Stimulated activated CD4-positive, alpha-beta T cell treated with anti-CD3 and anti-CD28 coated beads, Interleukin-15, amount 100 ng/mL, for 24 hours (primary cell): ENCODE measurements at regions not wholly inside any gene's neighbourhood (a gene's known extent, or its start where the extent isn't known, plus 50 kb on each side); places are given as distances from the start of the nearest gene placed in this dataset.

Experiments
- DNase-seq: peaks from one replicate; pipeline ENCODE4 v3.0.0-alpha.2; 2020

DNA sequence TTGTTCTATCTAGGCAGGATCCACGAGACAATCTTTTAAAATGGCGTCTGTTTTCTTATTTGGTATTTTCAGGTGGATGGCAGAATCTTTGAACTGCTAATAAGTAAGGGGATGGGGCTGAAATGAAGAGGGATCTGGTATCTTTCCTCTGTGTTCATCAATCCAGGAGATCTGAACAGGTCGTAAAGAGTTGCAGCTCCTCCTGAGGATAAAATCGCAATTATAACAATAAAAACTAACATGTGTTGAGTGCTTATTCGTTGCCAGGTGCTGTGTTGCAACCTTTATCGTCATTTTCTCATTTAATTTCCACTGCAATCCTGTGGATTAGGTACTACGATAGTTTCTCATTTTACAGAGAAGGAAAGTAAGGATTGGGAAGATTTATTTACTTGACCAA lies 134.6 kb upstream of the DPYD start:
- no peak for DNase-seq

- DNase-seq = no peak
Observed at GRCh38 chr1:98054786-98055185, 134.0 kb upstream of the DPYD start.

DNA sequence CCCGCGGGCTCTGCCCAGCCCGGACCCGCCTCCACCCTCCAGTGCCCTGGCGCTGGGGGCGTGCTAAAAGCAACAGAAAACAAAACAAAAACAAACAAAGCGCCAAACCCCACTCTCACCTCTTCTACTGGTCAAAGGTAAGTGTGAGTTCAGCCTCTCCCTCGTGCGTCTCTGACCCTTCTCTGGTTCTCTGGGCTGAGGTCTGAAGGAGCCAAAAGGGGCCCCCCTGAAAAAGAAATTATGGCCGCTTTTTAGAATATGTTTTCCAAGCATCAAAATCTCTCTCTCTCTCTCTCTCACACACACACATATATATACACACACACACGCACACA lies 133.5 kb upstream of the DPYD start:
- no peak for DNase-seq

DNA sequence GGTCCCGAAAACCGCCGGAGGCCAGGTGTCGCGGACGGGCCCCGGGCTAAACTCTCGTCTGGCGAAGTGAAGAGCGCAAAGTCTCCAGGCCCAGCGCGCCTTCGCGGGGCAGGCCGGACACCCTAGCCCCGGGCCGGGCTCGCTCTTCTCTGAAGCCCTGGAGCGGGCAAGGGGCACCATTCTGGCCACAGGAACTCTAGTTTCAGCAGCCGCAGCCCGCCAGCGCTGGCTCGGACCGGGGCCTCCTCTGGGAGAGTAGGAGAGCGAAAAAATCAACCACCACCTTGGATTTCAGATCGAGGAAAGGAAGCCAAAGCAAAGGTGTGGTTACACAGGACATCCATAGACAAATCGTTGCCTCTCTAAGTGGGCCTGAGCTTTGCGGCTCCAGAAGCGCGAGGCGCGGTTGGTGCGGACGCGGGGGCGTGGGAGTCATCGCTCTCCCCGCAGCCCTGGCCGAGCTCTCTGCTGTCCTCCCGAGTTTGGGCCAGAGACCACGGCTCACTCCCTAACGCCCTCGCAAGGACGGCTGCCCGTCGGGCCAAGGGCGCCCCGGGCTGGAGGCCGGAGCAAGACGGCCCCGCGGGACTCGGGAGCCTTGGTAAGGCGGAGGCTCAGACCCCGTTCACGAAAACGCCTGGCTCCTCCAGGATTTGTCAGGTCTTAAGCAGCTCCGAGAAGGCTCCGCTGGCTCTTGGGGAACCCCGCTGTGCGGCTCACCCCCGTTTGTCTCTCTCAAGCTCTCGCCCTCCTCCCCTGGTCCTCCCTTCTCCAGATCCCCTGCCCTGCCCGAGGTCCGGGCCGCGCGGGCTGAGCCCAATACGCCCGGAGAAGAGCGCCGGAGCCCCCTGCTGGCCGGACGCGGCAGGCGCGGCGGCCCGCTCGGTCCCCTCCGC lies 132.9 kb upstream of the DPYD start:
- DNase-seq = peak; percentile 72

- DNase-seq = peak; percentile 77
Observed at GRCh38 chr1:98051065-98051675, 130.3 kb upstream of the DPYD start.

GRCh38 chr1:98049370-98050135 lies 128.7 kb upstream of the DPYD start:
- DNase-seq = peak; percentile 14

- no peak for DNase-seq
Observed at GRCh38 chr1:98048751-98049325, 128.0 kb upstream of the DPYD start.

DNA sequence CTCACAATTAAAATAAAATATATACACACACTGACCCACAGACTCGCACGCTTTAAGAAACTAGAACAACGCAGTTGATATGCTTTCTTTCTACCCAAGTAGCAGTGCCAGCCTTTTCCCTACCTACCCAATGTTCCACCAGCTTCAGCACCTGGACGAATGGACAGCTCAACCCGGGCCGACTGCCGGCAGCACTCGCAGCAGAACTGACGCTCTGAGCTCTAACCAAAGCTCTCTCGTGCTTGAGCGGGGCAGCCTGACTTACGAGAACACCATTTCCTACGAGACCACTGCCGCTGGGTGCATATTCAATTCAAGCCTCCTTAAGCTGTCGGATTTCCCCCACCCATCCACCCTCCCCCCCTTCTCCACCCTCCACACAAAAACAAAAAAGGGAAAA lies 127.4 kb upstream of the DPYD start:
- peak; percentile 80 for DNase-seq

DNA sequence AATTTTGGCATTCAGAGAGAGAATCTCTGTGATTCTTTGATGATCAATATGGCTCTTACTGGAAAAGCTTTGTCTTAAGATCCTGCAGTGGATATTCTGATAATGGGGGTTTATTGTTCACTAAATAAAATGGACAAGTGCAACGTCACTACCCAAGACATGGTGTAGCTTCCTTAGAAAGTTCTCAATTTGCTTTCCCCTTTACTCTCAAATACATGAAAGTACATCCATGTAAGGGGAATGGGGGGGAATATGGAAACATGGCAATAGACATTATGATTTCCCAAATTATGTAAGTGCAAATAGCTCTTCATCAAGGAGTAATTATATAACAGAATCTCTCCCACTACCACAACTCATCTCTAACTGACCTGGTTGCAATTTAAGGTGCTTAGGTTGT lies 126.3 kb upstream of the DPYD start:
- no peak for DNase-seq

DNA sequence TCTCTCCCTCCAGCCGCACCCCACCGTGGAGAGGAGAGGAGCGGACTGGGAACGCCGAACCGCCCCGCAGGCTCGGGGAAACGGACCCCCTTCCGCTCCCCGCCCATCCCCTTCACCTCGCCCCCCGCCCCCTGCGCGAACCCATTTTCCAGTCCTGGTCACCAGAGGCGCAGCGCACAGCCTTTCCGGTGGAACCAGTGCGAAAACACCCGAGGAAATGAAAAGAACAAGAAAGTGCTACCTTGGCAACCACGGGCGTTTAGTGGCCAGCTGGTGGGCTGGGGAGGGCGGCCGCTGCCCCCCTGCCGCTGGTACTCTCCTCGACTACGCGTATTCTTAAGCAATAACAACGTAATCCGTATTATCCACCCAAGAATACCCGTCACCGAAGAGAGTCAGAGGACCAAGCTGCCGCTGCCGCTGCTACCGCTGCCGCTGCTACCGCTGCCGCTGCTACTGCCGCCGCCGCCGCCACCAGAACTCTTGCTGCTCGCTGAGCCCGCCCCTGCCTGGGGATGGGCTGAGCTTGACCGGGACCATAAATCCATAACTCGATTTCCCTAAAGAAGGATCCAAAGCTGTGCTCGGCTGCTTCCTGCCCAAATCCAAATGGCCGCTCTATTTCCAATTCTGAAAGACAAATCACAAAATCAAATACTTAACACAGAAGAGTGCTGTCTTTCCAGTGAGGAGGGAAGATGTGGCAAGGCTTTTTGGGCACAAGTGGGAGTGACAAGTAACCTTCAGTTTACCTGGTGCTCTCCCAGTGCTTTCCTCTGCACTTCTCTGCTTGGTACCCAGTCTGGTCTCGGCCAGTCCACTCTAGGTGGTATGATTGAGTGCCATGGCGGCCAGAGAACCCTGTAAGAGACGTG lies 125.2 kb upstream of the DPYD start:
- peak; percentile 50 for DNase-seq

DNA sequence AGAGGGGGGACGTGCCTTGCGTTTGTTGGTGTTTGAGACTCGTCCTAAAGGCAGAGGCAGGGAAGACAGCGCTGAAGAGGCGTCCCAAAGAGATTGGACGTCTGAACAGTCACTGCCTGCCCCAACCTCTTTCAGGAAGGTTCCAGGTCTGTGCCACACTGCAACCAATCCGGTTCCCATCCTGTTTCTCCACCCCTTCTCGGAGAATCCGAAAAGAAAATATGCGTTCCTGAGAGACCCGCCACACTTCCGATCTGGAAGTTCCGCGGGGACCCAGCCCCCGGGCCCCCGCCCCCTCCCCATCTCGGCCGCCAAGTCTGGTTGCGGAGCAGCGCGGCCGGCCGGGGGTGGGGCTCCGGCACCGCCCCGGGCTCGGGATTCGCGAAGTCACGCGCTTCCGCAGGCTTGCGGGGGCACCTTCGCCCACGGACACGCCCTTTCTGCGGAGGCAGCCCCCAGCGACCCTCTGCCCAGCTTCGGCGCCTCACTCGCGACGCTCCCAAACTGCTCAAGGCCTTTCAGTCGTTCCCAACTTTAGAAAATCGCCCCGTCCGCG lies 124.5 kb upstream of the DPYD start:
- DNase-seq = peak; percentile 26

DNA sequence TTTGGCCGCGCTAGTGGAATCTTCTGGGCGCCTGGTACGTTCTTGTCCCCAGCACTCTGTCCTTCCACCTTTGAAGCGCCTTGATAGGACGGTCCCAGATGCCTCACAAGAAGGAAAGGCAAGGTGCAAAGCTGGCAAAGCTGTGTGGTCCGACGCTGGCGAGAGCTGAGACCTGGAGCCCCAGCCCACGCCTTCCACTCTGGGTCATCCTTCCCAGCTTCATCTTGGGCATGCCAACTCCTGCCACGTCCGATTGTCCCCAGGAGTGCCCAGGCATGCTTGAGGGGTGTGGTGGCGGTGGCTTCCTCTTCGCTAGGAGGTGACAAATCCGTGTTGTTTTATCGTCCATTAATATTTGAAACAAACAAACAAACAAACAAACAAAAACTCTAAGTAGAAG lies 123.9 kb upstream of the DPYD start:
- peak; percentile 3 for DNase-seq

- peak; percentile 2 for DNase-seq
Observed at GRCh38 chr1:98044071-98044697, 123.3 kb upstream of the DPYD start.

DNA sequence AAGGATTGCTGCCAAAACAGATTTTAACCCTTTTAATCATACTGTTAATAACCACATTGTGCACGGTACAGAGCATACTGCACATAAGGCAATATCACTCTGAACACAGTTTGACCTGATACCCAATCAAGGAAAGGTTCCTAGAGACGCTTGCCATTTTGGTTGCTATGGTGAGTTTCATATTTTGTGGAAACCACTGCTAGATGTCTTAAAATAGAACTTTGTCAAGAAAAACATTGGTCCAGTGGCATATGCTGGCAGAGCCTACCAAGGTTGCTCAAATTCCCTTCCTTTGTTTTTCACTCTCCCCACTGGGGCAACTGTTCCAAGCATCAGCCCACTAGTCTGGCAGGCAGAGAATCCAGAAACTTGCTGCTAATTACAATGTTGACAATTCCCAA lies 114.8 kb upstream of the DPYD start:
- no peak for DNase-seq

DNA sequence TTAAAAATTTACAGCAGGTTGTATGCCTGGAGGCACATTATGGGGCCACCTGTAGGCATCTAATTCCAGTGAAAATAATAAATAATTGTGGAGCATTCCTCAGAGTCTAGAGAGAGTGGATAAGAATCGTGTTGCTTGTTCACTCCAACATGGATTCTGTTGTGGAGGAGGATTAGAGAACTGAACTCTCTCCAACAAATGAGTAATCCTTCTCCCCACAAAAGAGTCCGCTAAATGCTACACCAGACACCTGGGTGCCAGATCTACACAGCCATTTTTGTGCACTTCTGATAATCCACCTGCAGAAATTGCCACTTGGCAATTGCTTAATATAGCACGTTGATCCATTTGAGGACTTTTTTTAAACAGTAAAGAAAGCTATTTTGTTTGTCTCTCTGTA lies 113.7 kb upstream of the DPYD start:
- no peak for DNase-seq

DNA sequence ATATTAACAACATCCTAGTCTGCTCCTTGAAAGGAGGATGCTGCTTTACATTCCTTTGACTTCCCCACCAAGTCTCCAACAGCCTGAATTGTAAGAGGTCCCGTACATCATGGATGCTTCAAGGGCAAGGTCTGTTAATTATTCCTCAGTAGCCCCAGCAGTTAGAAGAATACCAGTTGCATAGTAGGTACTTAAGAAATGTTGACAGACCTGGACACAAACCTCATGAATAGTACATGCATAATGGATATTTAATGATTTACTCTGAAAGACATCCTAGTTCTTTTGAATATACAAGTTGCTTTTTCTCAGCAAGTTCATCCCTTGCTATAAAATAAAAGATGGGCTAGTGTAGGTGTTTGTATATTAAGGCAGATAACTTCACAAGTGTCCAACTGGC lies 112.1 kb upstream of the DPYD start:
- DNase-seq = no peak

- no peak for DNase-seq
Observed at GRCh38 chr1:98030976-98031375, 110.1 kb upstream of the DPYD start.

- DNase-seq = no peak
Observed at GRCh38 chr1:98030483-98030882, 109.6 kb upstream of the DPYD start.

GRCh38 chr1:98028800-98029199 lies 108.0 kb upstream of the DPYD start:
- DNase-seq = no peak

DNA sequence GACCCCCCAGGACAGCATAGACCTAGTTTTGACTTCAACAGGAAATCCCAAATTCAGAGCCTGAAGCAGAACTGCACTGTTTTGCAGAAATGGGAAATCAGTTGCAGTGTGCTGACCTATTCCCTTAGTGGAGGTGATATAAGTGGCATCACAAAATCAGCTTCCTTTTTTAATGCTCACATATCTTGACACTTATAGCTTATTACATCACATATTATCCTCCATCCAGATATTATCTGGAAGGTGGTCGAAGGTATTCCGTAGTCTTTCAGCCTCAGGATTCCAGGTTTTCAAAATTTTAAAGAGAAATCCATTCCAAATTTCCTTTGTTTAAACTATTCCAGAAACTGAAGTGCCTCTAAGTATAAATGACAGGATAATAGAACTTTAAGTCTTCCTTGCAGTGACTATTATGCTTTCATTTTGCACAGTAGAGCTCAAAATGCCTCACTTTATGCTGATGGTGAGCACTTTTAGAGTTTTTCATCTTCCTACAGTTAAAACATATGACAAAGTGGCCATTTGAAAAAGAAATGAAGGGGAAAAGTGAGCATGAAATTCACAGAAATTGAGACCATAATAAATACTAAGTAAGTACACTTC lies 106.4 kb upstream of the DPYD start:
- DNase-seq = no peak

DNA sequence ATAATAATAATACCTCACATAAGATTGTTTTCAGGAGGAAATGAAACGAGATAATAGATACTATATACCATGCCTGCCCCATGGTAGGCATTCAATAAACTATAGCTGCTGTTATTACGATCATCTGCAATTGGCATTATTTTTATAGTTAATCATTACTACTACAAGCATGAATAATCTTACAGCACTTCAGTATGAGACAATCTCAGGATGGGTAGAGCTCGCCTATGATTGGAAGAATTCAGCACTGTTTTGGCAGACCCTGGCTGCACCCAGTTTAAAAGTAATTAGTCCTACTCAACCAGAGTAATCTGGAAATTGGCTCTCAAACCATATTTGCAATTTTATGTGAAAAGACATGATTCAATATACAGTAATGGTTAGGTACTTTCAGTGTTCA lies 105.0 kb upstream of the DPYD start:
- DNase-seq = no peak
